K562 (cell line): ENCODE measurements at regions not wholly inside any gene's neighbourhood (a gene's known extent, or its start where the extent isn't known, plus 50 kb on each side); places are given as distances from the start of the nearest gene placed in this dataset.
A peak's percentile ranks its signal among the peaks of the same experiment; 100 is the strongest.

Source experiments
- ARID1B ChIP-seq: fragments of 450-650 bp; IDR thresholded peaks from 2 replicates; pipeline ENCODE4 v1.6.1; 2016; ENCODE audit warnings: antibody characterized with exemption, mild to moderate bottlenecking, inconsistent platforms
- ERF ChIP-seq: fragments of 450-650 bp; formaldehyde crosslinking; IDR thresholded peaks from 2 replicates; pipeline ENCODE4 v1.4.0; 2020; ENCODE audit warnings: mild to moderate bottlenecking, mixed read lengths
- MED1 ChIP-seq: sonication (generic); formaldehyde crosslinking; IDR thresholded peaks from 2 replicates; pipeline ENCODE4 v1.8.1; 2023; ENCODE audit warnings: missing genetic modification reagents, borderline replicate concordance
- PRDM10 ChIP-seq: fragments of 450-650 bp; IDR thresholded peaks from 2 replicates; pipeline ENCODE4 v1.6.1; 2018; ENCODE audit not compliant: partially characterized antibody
- TBL1XR1 ChIP-seq, 2 experiments: IDR thresholded peaks; 2 replicates each; pipeline ENCODE4 v1.6.1; 2012; ENCODE audit warnings: improper control_type of control experiment in 2 of 2, low read length in 2 of 2, mild to moderate bottlenecking in 1 of 2

GRCh38 chr9:129482521-129483414 is 138.1 kb downstream of the C9orf50 start (continued):
- TF ChIP-seq PRDM10 (no peak), ARID1B (peak; percentile 50), TBL1XR1 (IDR thresholded peaks at IDR 0.05; ENCODE audit: low read length in 2 of 2) (no peak; a peak in 1 of 4 replicates), MED1 (CRISPR knock-in tag) (no peak), ERF (CRISPR knock-in tag) (peak; percentile 66)
